OCI-LY3 (cell line): ENCODE measurements at regions not wholly inside any gene's neighbourhood (a gene's known extent, or its start where the extent isn't known, plus 50 kb on each side); places are given as distances from the start of the nearest gene placed in this dataset.

Experiments
- H2AFZ ChIP-seq: fragments of 200-600, 300-600 bp; shearing (Covaris generic); 2 replicates; pipeline ENCODE4 v1.6.0; 2014; ENCODE audit warnings: antibody characterized with exemption, low read depth, low read length
- H3K27ac ChIP-seq: fragments of 200-600, 300-600 bp; sonication (generic); 2 replicates; pipeline ENCODE4 v1.5.1; 2014; ENCODE audit warnings: mild to moderate bottlenecking, low read length, moderate library complexity, mixed read lengths
- H3K27me3 ChIP-seq: fragments of 200-600, 300-600 bp; sonication (generic); 2 replicates; pipeline ENCODE4 v1.6.1; 2014; ENCODE audit warnings: low read depth, low read length, mixed read lengths
- H3K36me3 ChIP-seq: fragments of 200-600, 300-600 bp; sonication (generic); replicated peaks from 2 replicates; pipeline ENCODE3; 2014; ENCODE audit warnings: low read depth, low read length, mixed read lengths
- H3K4me1 ChIP-seq: fragments of 300-600, 200-600 bp; sonication (generic); 2 replicates; pipeline ENCODE4 v1.6.1; 2014; ENCODE audit warnings: low read length, mixed read lengths
- H3K4me2 ChIP-seq: fragments of 200-600, 300-600 bp; sonication (generic); 2 replicates; pipeline ENCODE4 v1.6.1; 2014; ENCODE audit warnings: low read length, mixed read lengths
- H3K4me3 ChIP-seq: fragments of 300-600, 200-600 bp; sonication (generic); 2 replicates; pipeline ENCODE4 v1.5.1; 2014; ENCODE audit warnings: antibody characterized with exemption, mild to moderate bottlenecking, low read length, moderate library complexity
- H3K79me2 ChIP-seq: fragments of 300-600, 200-600 bp; shearing (Covaris generic); 2 replicates; pipeline ENCODE4 v1.6.1; 2014; ENCODE audit warnings: mild to moderate bottlenecking, low read length, mixed read lengths
- H3K9ac ChIP-seq: fragments of 300-600, 200-600 bp; shearing (Covaris generic); 2 replicates; pipeline ENCODE4 v1.6.0; 2014; ENCODE audit warnings: mild to moderate bottlenecking, low read length, moderate library complexity
- H3K9me3 ChIP-seq: fragments of 200-600, 300-600 bp; shearing (Covaris generic); 2 replicates; pipeline ENCODE4 v1.6.1; 2014; ENCODE audit warnings: low read length, mixed read lengths; ENCODE audit not compliant: insufficient read depth
- H4K20me1 ChIP-seq: fragments of 200-600, 300-600 bp; sonication (generic); 2 replicates; pipeline ENCODE4 v1.6.1; 2016; ENCODE audit warnings: low read length, mixed read lengths; ENCODE audit not compliant: insufficient read depth
- EZH2phosphoT487 ChIP-seq: fragments of 200-600 bp; shearing (Covaris generic); IDR thresholded peaks from 2 replicates; pipeline ENCODE4 v1.6.1; 2018; ENCODE audit warnings: antibody characterized with exemption, mixed run types, low read depth
- TF ChIP-seq, protein P1 (sequence below): fragments of 200-600, 300-600 bp; sonication (generic); IDR thresholded peaks from 2 replicates; pipeline ENCODE4 v1.5.1; 2014; ENCODE audit warnings: antibody characterized with exemption, low read length, low read depth

DNA sequence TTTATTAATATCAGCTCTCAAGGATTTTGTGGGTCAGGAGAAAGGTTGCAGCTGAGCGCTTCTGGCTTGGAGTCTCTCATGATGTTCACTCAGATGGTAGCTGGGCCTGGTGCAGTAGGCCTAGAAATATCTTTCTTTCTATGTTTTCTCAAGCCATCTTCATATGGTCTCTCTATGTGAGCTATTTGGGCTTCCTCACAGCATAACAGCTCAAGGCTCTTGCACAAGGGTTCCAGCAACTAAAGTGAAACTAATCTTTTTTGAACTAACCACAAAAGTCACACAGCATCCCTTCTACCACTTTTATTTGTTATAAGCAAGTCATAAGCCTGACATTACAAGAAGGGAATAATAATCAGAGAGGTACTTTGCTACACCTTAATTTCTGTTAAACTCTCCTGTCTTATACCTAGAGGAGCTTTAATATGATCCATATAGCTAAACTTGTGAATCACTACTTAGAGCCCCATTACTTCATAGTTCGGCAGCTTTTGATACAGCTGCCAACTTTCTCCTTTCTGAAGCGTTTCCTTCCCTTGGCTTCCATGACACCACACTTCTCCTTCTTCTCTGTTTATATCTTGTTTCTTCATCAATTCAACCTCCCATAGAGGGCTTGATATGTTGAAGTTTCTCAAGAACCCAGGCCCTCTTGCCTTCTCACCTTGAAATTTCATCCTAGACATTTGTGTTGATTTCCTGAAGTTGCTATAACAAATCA, 720.2 kb downstream of the LTN1 start:
- H4K20me1 ChIP-seq: no peaks in the 10 kb centered on the region
- H3K4me1 ChIP-seq: no peaks in the 10 kb centered on the region
- no peak overlapping the region for H3K9ac ChIP-seq
- no peak for TF ChIP-seq EZH2phosphoT487
- TF ChIP-seq, protein P1, sequence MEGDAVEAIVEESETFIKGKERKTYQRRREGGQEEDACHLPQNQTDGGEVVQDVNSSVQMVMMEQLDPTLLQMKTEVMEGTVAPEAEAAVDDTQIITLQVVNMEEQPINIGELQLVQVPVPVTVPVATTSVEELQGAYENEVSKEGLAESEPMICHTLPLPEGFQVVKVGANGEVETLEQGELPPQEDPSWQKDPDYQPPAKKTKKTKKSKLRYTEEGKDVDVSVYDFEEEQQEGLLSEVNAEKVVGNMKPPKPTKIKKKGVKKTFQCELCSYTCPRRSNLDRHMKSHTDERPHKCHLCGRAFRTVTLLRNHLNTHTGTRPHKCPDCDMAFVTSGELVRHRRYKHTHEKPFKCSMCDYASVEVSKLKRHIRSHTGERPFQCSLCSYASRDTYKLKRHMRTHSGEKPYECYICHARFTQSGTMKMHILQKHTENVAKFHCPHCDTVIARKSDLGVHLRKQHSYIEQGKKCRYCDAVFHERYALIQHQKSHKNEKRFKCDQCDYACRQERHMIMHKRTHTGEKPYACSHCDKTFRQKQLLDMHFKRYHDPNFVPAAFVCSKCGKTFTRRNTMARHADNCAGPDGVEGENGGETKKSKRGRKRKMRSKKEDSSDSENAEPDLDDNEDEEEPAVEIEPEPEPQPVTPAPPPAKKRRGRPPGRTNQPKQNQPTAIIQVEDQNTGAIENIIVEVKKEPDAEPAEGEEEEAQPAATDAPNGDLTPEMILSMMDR: no peak
- no peaks in the 10 kb centered on the region for H3K36me3 ChIP-seq
- no peak overlapping the region for H3K27ac ChIP-seq
- H3K79me2 ChIP-seq: no peaks in the 10 kb centered on the region
- H3K27me3 ChIP-seq: no peaks in the 10 kb centered on the region
- no peak overlapping the region for H3K4me3 ChIP-seq
- no peak overlapping the region for H2AFZ ChIP-seq
- no peaks in the 10 kb centered on the region for H3K9me3 ChIP-seq
- H3K4me2 ChIP-seq: no peak overlapping the region

DNA sequence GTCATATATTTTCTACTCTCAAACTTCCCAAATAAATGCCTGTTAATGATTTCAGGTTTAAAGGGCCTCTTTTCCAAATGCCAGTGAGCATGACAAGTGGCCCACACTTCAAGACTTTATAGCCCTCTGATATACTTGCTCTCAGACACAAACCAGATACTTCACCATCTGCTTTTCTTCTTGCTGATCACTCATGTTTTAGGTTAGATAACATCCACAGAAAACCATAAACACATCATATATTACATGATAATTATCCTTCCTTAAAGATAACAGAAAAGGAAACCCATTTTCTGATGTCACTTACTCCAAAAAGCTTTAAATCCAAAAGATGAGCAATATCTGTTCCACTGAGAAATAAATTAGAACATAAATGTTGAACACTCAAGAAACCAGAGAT, 723.5 kb downstream of the LTN1 start:
- Histone ChIP-seq H2AFZ (no peak overlapping the region), H3K27me3 (no peaks in the 10 kb centered on the region), H3K4me1 (no peaks in the 10 kb centered on the region), H3K9ac (no peak overlapping the region), H3K4me2 (no peak overlapping the region), H3K9me3 (no peaks in the 10 kb centered on the region), H4K20me1 (no peaks in the 10 kb centered on the region), H3K79me2 (no peaks in the 10 kb centered on the region), H3K27ac (no peak overlapping the region), H3K4me3 (no peak overlapping the region), H3K36me3 (no peaks in the 10 kb centered on the region)
- TF ChIP-seq EZH2phosphoT487: no peak
- TF ChIP-seq, protein P1: no peak

DNA sequence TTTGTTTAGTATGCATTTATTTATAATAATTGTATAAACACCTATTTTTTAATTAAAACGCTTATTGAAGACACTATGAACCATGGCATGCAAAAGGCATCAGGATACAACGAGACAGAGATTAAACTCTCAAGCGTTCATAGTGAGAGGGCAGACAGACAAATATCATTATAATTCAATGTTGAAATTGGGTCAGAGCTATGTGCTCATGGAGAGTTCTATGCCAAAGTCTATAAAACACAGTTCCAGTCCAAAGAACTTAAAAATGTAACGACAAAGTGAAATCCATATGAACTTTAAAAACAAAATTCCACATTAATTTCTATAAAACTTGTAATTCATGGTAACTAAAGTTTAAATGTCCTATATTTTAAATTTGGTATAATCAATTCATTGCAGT, 724.0 kb downstream of the LTN1 start:
- TF ChIP-seq, protein P1: no peak
- no peak for TF ChIP-seq EZH2phosphoT487
- no peak overlapping the region for H3K4me2 ChIP-seq
- H4K20me1 ChIP-seq: no peaks in the 10 kb centered on the region
- H3K27ac ChIP-seq: no peak overlapping the region
- H3K79me2 ChIP-seq: no peaks in the 10 kb centered on the region
- H3K27me3 ChIP-seq: no peaks in the 10 kb centered on the region
- H2AFZ ChIP-seq: no peak overlapping the region
- H3K9me3 ChIP-seq: no peaks in the 10 kb centered on the region
- no peak overlapping the region for H3K4me3 ChIP-seq
- no peaks in the 10 kb centered on the region for H3K36me3 ChIP-seq
- no peak overlapping the region for H3K9ac ChIP-seq
- H3K4me1 ChIP-seq: no peaks in the 10 kb centered on the region

DNA sequence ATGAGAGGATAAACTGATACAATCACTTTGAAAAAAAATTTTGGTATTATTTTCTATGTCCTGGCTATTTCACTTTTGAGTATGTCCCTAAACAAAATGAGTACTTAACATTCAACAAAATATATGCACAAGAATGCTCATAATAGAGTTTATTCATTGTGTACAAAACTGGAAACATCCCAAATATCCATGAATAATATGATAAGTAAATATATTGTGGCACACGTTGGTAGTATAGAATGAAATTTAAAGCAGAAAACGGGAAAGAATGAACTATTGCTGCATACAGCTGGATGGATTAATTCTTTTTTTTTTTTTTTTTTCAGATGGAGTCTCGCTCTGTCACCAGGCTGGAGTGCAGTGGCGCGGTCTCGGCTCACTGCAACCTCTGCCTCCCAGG, 725.2 kb downstream of the LTN1 start:
- TF ChIP-seq EZH2phosphoT487: no peak
- H3K4me2 ChIP-seq: no peak overlapping the region
- H3K4me3 ChIP-seq: no peak overlapping the region
- H3K79me2 ChIP-seq: no peaks in the 10 kb centered on the region
- no peaks in the 10 kb centered on the region for H3K4me1 ChIP-seq
- H3K9ac ChIP-seq: no peak overlapping the region
- H3K36me3 ChIP-seq: no peaks in the 10 kb centered on the region
- H4K20me1 ChIP-seq: no peaks in the 10 kb centered on the region
- no peaks in the 10 kb centered on the region for H3K27me3 ChIP-seq
- H2AFZ ChIP-seq: no peak overlapping the region
- H3K27ac ChIP-seq: no peak overlapping the region
- no peaks in the 10 kb centered on the region for H3K9me3 ChIP-seq
